Common myeloid progenitor, CD34-positive (primary cell): ENCODE measurements at regions not wholly inside any gene's neighbourhood (a gene's known extent, or its start where the extent isn't known, plus 50 kb on each side); places are given as distances from the start of the nearest gene placed in this dataset.
"Not testable (repeated sequence)": the region's sequence is repeated elsewhere in the genome, so short reads cannot be mapped to it uniquely, and the experiment has no call there.

Source experiments
- CTCF ChIA-PET: fragments of 350-600 bp; sonication (Branson Sonifier 250); formaldehyde crosslinking; loops from one replicate; lab custom pipeline; 2021; ENCODE audit warnings: antibody characterized with exemption; lab: Charles Lee
- POLR2A ChIA-PET: fragments of 350-600 bp; sonication (Branson Sonifier 250); formaldehyde crosslinking; loops from one replicate; lab custom pipeline; 2021; ENCODE audit warnings: antibody characterized with exemption; lab: Charles Lee
- DNase-seq, 3 donors: peaks; one replicate each; pipeline versions ENCODE4 v3.0.0 to v3.0.0-alpha.2; 2013
- H3K27ac ChIP-seq, 2 experiments: 1 replicate in 1 of 2; 2 replicates in 1 of 2; pipeline ENCODE4 v1.7.0; 2013; ENCODE audit warnings: inconsistent platforms in 2 of 2, low read length in 2 of 2, mild to moderate bottlenecking in 2 of 2, low read depth in 1 of 2, moderate library complexity in 1 of 2; ENCODE audit not compliant: severe bottlenecking in 2 of 2, insufficient read depth in 1 of 2, poor library complexity in 1 of 2
- H3K27me3 ChIP-seq, 5 experiments: replicated peaks in 2 of 5; 1 replicate in 3 of 5; 2 replicates in 2 of 5; pipeline versions ENCODE4 v1.6.1 to v1.7.0; 2013; ENCODE audit warnings: low read length in 4 of 5, mild to moderate bottlenecking in 2 of 5, moderate library complexity in 2 of 5, inconsistent platforms in 1 of 5; ENCODE audit not compliant: insufficient read depth in 5 of 5, control insufficient read depth in 4 of 5
- H3K36me3 ChIP-seq, 4 experiments: 1 replicate in 2 of 4; 2 replicates in 2 of 4; pipeline versions ENCODE4 v1.6.1 to v1.7.0; 2013; ENCODE audit warnings: low read length in 3 of 4, control low read depth in 1 of 4, mild to moderate bottlenecking in 1 of 4; ENCODE audit not compliant: control insufficient read depth in 4 of 4, insufficient read depth in 4 of 4
- H3K4me1 ChIP-seq, 4 experiments: 1 replicate in 3 of 4; 2 replicates in 1 of 4; pipeline versions ENCODE4 v1.6.1 to v1.7.1; 2013; ENCODE audit warnings: low read length in 3 of 4, mild to moderate bottlenecking in 3 of 4, control low read depth in 1 of 4, inconsistent platforms in 1 of 4, moderate library complexity in 1 of 4; ENCODE audit not compliant: control insufficient read depth in 4 of 4, insufficient read depth in 4 of 4; ENCODE audit errors: control extremely low read depth in 1 of 4
- H3K4me3 ChIP-seq, 7 experiments: 1 replicate in 4 of 7; 2 replicates in 3 of 7; pipeline versions ENCODE4 v1.5.1 to v1.7.0; 2013; ENCODE audit warnings: mild to moderate bottlenecking in 7 of 7, low read length in 6 of 7, moderate library complexity in 6 of 7, inconsistent platforms in 2 of 7, low read depth in 2 of 7, control low read depth in 1 of 7; ENCODE audit not compliant: insufficient read depth in 4 of 7, control insufficient read depth in 1 of 7; ENCODE audit errors: extremely low read depth in 1 of 7
- H3K9me3 ChIP-seq, 5 experiments: 1 replicate in 4 of 5; 2 replicates in 1 of 5; pipeline versions ENCODE4 v1.6.1 to v1.7.1; 2013; ENCODE audit warnings: low read length in 4 of 5, mild to moderate bottlenecking in 2 of 5, inconsistent platforms in 1 of 5, low read depth in 1 of 5, moderate library complexity in 1 of 5; ENCODE audit not compliant: control insufficient read depth in 4 of 5, insufficient read depth in 2 of 5; ENCODE audit errors: control extremely low read depth in 1 of 5
- WGBS: methylation state at CpG from one replicate; pipeline ENCODE4 v1.1.5; 2013; ENCODE audit not compliant: insufficient coverage; 5-methylcytosine and 5-hydroxymethylcytosine counted together

GRCh38 chr5:7274203-7274602 lies 121.7 kb upstream of the ADCY2 start:
- no peak for DNase-seq
- 89% methylated on average over 6 of the region's 6 CpGs for WGBS
- POLR2A ChIA-PET, result no interaction called here

GRCh38 chr5:7289634-7290033 lies 106.3 kb upstream of the ADCY2 start:
- H3K4me3 ChIP-seq, POLR2A ChIA-PET, H3K4me1 ChIP-seq, H3K9me3 ChIP-seq, H3K27me3 ChIP-seq, CTCF ChIA-PET, H3K36me3 ChIP-seq, H3K27ac ChIP-seq: not testable (repeated sequence)
- 97% methylated on average over 30 of the region's 46 CpGs for WGBS
- DNase-seq, result peak; percentile 8 to 20 (median 9)

More at GRCh38 chr5:7274203-7274602, 121.7 kb upstream of the ADCY2 start:
- CTCF ChIA-PET, result no interaction called here
- Histone ChIP-seq H3K4me3 (no peak overlapping the region), H3K27ac (no peak overlapping the region), H3K27me3 (peaks cover 0 to 3% (median 0%) of the 10 kb centered on the region in 5 experiments), H3K4me1 (no peaks in the 10 kb centered on the region), H3K36me3 (no peaks in the 10 kb centered on the region), H3K9me3 (peaks cover 0 to 3% (median 0%) of the 10 kb centered on the region in 5 experiments)

- H3K4me3 ChIP-seq, H3K27ac ChIP-seq, H3K27me3 ChIP-seq, H3K9me3 ChIP-seq, H3K4me1 ChIP-seq, CTCF ChIA-PET, POLR2A ChIA-PET, DNase-seq, H3K36me3 ChIP-seq: not testable (repeated sequence)
- WGBS, result no CpG with 5 or more reads among the region's 8 CpGs
Measured at GRCh38 chr5:7297821-7298220, 98.1 kb upstream of the ADCY2 start.

- POLR2A ChIA-PET, H3K27ac ChIP-seq, CTCF ChIA-PET, H3K4me3 ChIP-seq, H3K27me3 ChIP-seq, H3K4me1 ChIP-seq, DNase-seq, H3K9me3 ChIP-seq, H3K36me3 ChIP-seq: not testable (repeated sequence)
- WGBS, result 80% methylated on average over 6 of the region's 10 CpGs
Measured at GRCh38 chr5:7299731-7300130, 96.2 kb upstream of the ADCY2 start.

- H3K27ac ChIP-seq, H3K4me1 ChIP-seq, CTCF ChIA-PET, H3K4me3 ChIP-seq, H3K27me3 ChIP-seq, H3K36me3 ChIP-seq, DNase-seq, POLR2A ChIA-PET, H3K9me3 ChIP-seq: not testable (repeated sequence)
- 60% methylated on average over 1 of the region's 6 CpGs for WGBS
Measured at GRCh38 chr5:7305000-7305674, 90.8 kb upstream of the ADCY2 start.

- POLR2A ChIA-PET, CTCF ChIA-PET, H3K9me3 ChIP-seq, H3K4me3 ChIP-seq, H3K36me3 ChIP-seq, H3K4me1 ChIP-seq, H3K27ac ChIP-seq, H3K27me3 ChIP-seq: not testable (repeated sequence)
- peak in 2 of 3 donors; percentile 13 to 16 for DNase-seq
- 92% methylated on average over 2 of the region's 10 CpGs for WGBS
Measured at GRCh38 chr5:7306556-7306955, 89.4 kb upstream of the ADCY2 start.

GRCh38 chr5:7307709-7308108 lies 88.2 kb upstream of the ADCY2 start:
- POLR2A ChIA-PET, H3K4me3 ChIP-seq, H3K36me3 ChIP-seq, H3K27me3 ChIP-seq, DNase-seq, H3K27ac ChIP-seq, H3K9me3 ChIP-seq, CTCF ChIA-PET, H3K4me1 ChIP-seq: not testable (repeated sequence)
- WGBS, result 100% methylated on average over 1 of the region's 6 CpGs
